ENCODE measurements at regions not wholly inside any gene's neighbourhood (a gene's known extent, or its start where the extent isn't known, plus 50 kb on each side); places are given as distances from the start of the nearest gene placed in this dataset.

GRCh38 chr2:120785228-120785966 is 49.7 kb downstream of the GLI2 start:
- H3K36me3 ChIP-seq: no peaks in the 10 kb centered on the region
- TF ChIP-seq POLR2A (IDR thresholded peaks at IDR 0.05): no peak
- TF ChIP-seq CTCF (IDR thresholded peaks at IDR 0.05): no peak
- intact Hi-C loops (cut with DNase I; ENCODE audit: low total_unique reads): no loop called here
- no peaks in the 10 kb centered on the region for H3K27me3 ChIP-seq
- no peak overlapping the region for H3K4me3 ChIP-seq
- no peak for DNase-seq
- H3K27ac ChIP-seq: no peak overlapping the region
- no peaks in the 10 kb centered on the region for H3K9me3 ChIP-seq
- H3K4me1 ChIP-seq: no peaks in the 10 kb centered on the region

- TF ChIP-seq POLR2A (IDR thresholded peaks at IDR 0.05): no peak
- no peak for TF ChIP-seq CTCF (IDR thresholded peaks at IDR 0.05)
- Histone ChIP-seq H3K27ac (no peak overlapping the region), H3K4me1 (no peaks in the 10 kb centered on the region), H3K36me3 (no peaks in the 10 kb centered on the region), H3K4me3 (no peak overlapping the region), H3K9me3 (no peaks in the 10 kb centered on the region), H3K27me3 (no peaks in the 10 kb centered on the region)
- intact Hi-C loops (cut with DNase I; ENCODE audit: low total_unique reads): no loop called here
- no peak for DNase-seq
Measured at GRCh38 chr2:120786038-120786960, 50.6 kb downstream of the GLI2 start.

- Histone ChIP-seq H3K4me3 (no peak overlapping the region), H3K27me3 (no peaks in the 10 kb centered on the region), H3K36me3 (no peaks in the 10 kb centered on the region), H3K4me1 (no peaks in the 10 kb centered on the region), H3K27ac (no peak overlapping the region), H3K9me3 (no peaks in the 10 kb centered on the region)
- no peak for DNase-seq
- intact Hi-C loops (cut with DNase I; ENCODE audit: low total_unique reads): no loop called here
- TF ChIP-seq CTCF (IDR thresholded peaks at IDR 0.05) (no peak), POLR2A (IDR thresholded peaks at IDR 0.05) (no peak)
Measured at GRCh38 chr2:120787111-120787821, 51.6 kb downstream of the GLI2 start.

- Histone ChIP-seq H3K36me3 (no peaks in the 10 kb centered on the region), H3K27ac (no peak overlapping the region), H3K4me3 (no peak overlapping the region), H3K9me3 (no peaks in the 10 kb centered on the region), H3K4me1 (no peaks in the 10 kb centered on the region), H3K27me3 (no peaks in the 10 kb centered on the region)
- intact Hi-C loops (cut with DNase I; ENCODE audit: low total_unique reads): no loop called here
- DNase-seq: no peak
- no peak for TF ChIP-seq CTCF (IDR thresholded peaks at IDR 0.05)
- no peak for TF ChIP-seq POLR2A (IDR thresholded peaks at IDR 0.05)
Measured at GRCh38 chr2:120787822-120788700, 52.4 kb downstream of the GLI2 start.
